ENCODE measurements at regions not wholly inside any gene's neighbourhood (a gene's known extent, or its start where the extent isn't known, plus 50 kb on each side); places are given as distances from the start of the nearest gene placed in this dataset.

- TF ChIP-seq CTCF (conservative IDR thresholded peaks at IDR 0.05; ENCODE audit: low read length) (no peak), EZH2phosphoT487 (IDR thresholded peaks at IDR 0.05; ENCODE audit: borderline replicate concordance, low read depth, low read length) (no peak)
Observed at GRCh38 chr6:4676016-4676415, 100.2 kb upstream of the CDYL start.
